Ascending aorta (tissue), 2 donors: ENCODE measurements at regions not wholly inside any gene's neighbourhood (a gene's known extent, or its start where the extent isn't known, plus 50 kb on each side); places are given as distances from the start of the nearest gene placed in this dataset.

ENCODE experiments used
- DNase-seq, 2 donors: peaks; one replicate each; pipeline ENCODE4 v3.0.0-alpha.2; 2019; ENCODE audit warnings: low spot score in 2 of 2
- H3K27ac ChIP-seq, 2 donors: fragments of 200-600 bp; sonication (generic); one replicate each; pipeline ENCODE4 v1.5.1; 2016 to 2017; ENCODE audit warnings: mild to moderate bottlenecking in 1 of 2
- H3K27me3 ChIP-seq: fragments of 200-600 bp; sonication (generic); one replicate; pipeline ENCODE4 v1.5.1; 2017
- H3K36me3 ChIP-seq, 2 donors: fragments of 200-600 bp; sonication (generic); one replicate each; pipeline ENCODE4 v1.5.1; 2016
- H3K4me1 ChIP-seq, 2 donors: fragments of 200-600 bp; sonication (generic); one replicate each; pipeline ENCODE4 v1.5.1; 2016 to 2017; ENCODE audit warnings: mild to moderate bottlenecking in 1 of 2
- H3K4me3 ChIP-seq, 2 donors: fragments of 200-600 bp; sonication (generic); one replicate each; pipeline ENCODE4 v1.5.1; 2016 to 2017; ENCODE audit warnings: mild to moderate bottlenecking in 1 of 2
- H3K9me3 ChIP-seq, 2 donors: fragments of 200-600 bp; sonication (generic); one replicate each; pipeline ENCODE4 v1.5.1; 2016
- intact Hi-C: fragments of 100-400 bp; cut with DNase I; formaldehyde crosslinking; loops from one replicate; pipeline ENCODE4 v1.15.1; 2023
- TF ChIP-seq, protein P1 (sequence below), 3 experiments: fragments of 200-600 bp in 2 of 3; fragments of 450-650 bp in 1 of 3; sonication (generic) in 2 of 3; IDR thresholded peaks; one replicate each; pipeline ENCODE4 v1.5.1; 2016 to 2019; ENCODE audit warnings: antibody characterized with exemption in 3 of 3, mild to moderate bottlenecking in 1 of 3, moderate library complexity in 1 of 3

DNA sequence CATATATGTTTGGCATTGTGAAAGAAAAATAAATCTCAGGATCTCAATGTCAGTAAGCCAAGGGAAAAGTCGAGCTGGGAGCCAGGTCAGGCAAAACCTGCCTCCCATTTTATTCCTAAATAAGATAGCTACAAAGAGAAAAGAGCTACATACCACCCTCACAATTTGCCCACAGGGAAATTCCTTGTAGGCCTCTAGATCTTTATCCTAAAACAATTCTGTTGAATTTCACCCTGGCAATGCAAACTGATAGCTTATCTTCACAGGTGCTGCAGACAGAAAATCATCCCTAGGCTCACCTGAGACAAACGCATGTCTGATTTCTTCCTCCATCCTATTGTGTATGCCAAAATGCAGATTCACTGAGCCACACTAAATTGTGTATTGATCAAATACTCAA, 2587.1 kb downstream of the PCDH9 start:
- DNase-seq = no peak
- Histone ChIP-seq H3K27me3 (no peaks in the 10 kb centered on the region), H3K9me3 (no peaks in the 10 kb centered on the region), H3K4me3 (no peak overlapping the region), H3K36me3 (no peaks in the 10 kb centered on the region), H3K27ac (no peak overlapping the region), H3K4me1 (no peaks in the 10 kb centered on the region)
- TF ChIP-seq, protein P1, sequence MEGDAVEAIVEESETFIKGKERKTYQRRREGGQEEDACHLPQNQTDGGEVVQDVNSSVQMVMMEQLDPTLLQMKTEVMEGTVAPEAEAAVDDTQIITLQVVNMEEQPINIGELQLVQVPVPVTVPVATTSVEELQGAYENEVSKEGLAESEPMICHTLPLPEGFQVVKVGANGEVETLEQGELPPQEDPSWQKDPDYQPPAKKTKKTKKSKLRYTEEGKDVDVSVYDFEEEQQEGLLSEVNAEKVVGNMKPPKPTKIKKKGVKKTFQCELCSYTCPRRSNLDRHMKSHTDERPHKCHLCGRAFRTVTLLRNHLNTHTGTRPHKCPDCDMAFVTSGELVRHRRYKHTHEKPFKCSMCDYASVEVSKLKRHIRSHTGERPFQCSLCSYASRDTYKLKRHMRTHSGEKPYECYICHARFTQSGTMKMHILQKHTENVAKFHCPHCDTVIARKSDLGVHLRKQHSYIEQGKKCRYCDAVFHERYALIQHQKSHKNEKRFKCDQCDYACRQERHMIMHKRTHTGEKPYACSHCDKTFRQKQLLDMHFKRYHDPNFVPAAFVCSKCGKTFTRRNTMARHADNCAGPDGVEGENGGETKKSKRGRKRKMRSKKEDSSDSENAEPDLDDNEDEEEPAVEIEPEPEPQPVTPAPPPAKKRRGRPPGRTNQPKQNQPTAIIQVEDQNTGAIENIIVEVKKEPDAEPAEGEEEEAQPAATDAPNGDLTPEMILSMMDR (IDR thresholded peaks at IDR 0.05) = no peak
- intact Hi-C loops = no loop called here

DNA sequence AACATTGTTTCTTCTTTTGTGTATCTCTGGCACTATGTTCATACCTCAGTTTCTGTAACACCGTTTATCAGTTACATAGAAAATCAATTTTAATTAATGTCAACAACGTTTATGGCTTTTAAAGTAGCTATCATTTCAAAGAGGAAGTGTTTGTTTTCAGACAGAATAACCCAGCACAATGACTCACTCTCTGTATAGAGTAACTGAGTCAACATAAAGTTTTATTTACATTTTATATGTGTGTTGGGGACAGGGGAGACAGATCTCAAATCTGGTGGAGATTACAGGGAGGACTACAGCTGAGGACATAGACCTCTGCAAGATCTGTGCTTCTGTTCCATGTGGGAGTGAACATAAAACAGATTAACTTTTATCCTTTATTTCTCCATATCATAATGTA, 2590.1 kb downstream of the PCDH9 start:
- intact Hi-C loops = no loop called here
- TF ChIP-seq, protein P1 (IDR thresholded peaks at IDR 0.05) = no peak
- no peaks in the 10 kb centered on the region for H3K4me1 ChIP-seq
- no peaks in the 10 kb centered on the region for H3K36me3 ChIP-seq
- no peak for DNase-seq
- H3K9me3 ChIP-seq = no peaks in the 10 kb centered on the region
- no peak overlapping the region for H3K4me3 ChIP-seq
- no peaks in the 10 kb centered on the region for H3K27me3 ChIP-seq
- no peak overlapping the region for H3K27ac ChIP-seq

DNA sequence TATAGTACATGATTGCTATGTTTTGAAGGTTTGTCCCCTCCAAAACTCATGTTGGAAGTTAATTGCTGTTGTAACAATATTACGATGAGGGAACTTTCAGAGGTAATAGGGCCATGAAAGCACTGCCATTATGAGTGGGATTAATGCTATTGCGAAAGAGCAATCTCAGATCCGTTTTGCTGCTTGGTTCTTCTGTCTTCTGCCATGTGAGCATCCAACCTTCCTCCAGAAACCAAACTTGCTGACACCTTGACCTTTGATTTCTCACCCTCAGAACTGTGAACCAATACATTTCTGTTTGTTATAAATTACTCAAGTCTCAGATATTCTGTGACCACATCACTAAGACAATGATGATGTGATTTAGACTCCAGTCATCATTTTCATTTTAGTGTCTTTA, 2590.9 kb downstream of the PCDH9 start:
- Histone ChIP-seq H3K36me3 (no peaks in the 10 kb centered on the region), H3K4me1 (no peaks in the 10 kb centered on the region), H3K9me3 (no peaks in the 10 kb centered on the region), H3K27ac (no peak overlapping the region), H3K27me3 (no peaks in the 10 kb centered on the region), H3K4me3 (no peak overlapping the region)
- intact Hi-C loops = no loop called here
- TF ChIP-seq, protein P1 (IDR thresholded peaks at IDR 0.05) = no peak
- DNase-seq = no peak

DNA sequence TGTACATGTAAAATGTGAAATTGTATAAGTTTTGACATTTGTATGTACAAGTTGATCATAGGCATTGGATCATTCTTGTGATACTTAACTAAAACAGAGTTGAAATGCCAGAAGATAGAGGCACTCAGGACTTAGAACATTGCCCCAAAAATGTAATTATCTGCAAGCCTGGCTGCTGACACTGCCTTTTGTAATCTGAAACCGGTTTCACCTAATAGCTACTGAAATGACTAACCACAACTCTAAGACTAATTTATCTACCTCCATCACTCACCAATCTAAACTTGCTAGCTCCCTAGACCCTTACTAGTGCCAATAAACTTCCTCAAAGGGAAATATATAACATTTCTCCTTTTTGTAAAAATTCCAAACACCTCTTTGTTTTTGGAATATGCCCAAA, 2596.2 kb downstream of the PCDH9 start:
- Histone ChIP-seq H3K9me3 (no peaks in the 10 kb centered on the region), H3K4me3 (no peak overlapping the region), H3K4me1 (no peaks in the 10 kb centered on the region), H3K27ac (no peak overlapping the region), H3K36me3 (no peaks in the 10 kb centered on the region), H3K27me3 (no peaks in the 10 kb centered on the region)
- intact Hi-C loops = no loop called here
- no peak for DNase-seq
- TF ChIP-seq, protein P1 (IDR thresholded peaks at IDR 0.05) = no peak

DNA sequence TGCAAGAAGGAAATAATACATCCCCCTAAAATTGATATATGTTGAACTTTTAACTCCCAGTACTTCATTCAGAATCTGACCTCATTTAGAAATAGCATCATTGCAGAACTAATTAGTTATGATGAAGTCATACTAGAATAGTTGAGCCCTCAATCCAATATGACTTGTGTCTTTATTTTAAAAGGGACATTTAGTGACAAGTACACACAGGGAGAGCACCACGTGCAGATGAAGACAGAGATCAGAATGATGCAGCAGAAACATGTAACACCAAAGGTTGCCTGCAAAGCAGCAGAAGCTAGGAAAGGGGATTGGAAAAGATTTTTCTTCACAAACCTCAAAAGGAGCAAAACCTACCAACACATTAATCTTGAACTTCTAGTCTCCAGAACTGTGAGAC, 2602.5 kb downstream of the PCDH9 start:
- TF ChIP-seq, protein P1 (IDR thresholded peaks at IDR 0.05) = no peak
- Histone ChIP-seq H3K27me3 (no peaks in the 10 kb centered on the region), H3K4me1 (no peaks in the 10 kb centered on the region), H3K27ac (no peak overlapping the region), H3K36me3 (no peaks in the 10 kb centered on the region), H3K9me3 (no peaks in the 10 kb centered on the region), H3K4me3 (no peak overlapping the region)
- no peak for DNase-seq
- intact Hi-C loops = no loop called here

DNA sequence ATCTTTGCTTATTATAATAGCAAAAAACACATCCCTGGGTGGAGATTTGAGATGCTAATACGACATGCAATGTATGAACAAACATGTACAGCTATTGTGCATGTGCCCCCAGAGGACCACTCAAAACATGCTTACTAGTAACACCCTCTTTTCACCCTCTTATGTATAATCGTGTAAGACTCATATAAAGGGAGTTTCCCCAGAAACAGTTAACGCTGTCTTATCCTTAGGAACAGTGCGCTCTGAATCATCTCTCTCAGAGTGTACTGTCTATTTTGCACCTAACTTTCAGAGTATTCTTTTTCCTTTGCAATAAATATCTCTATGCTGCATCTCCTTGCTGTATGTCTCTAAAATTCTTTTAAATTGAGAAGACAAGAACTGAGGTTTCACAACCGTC, 2604.0 kb downstream of the PCDH9 start:
- Histone ChIP-seq H3K4me1 (no peaks in the 10 kb centered on the region), H3K4me3 (no peak overlapping the region), H3K9me3 (no peaks in the 10 kb centered on the region), H3K27ac (no peak overlapping the region), H3K27me3 (no peaks in the 10 kb centered on the region), H3K36me3 (no peaks in the 10 kb centered on the region)
- TF ChIP-seq, protein P1 (IDR thresholded peaks at IDR 0.05) = no peak
- DNase-seq = no peak
- intact Hi-C loops = no loop called here
